Hematopoietic multipotent progenitor cell treated with erythropoietin and hydrocortisone succinate and interleukin-3 and kit ligand, for 17 days (in vitro differentiated cells): ENCODE measurements at regions not wholly inside any gene's neighbourhood (a gene's known extent, or its start where the extent isn't known, plus 50 kb on each side); places are given as distances from the start of the nearest gene placed in this dataset.
"Not testable (repeated sequence)": the region's sequence is repeated elsewhere in the genome, so short reads cannot be mapped to it uniquely, and the experiment has no call there.

ENCODE experiments used
- DNase-seq: peaks from one replicate; pipeline ENCODE4 v3.0.0-alpha.2; 2015; ENCODE audit warnings: low spot score

DNA sequence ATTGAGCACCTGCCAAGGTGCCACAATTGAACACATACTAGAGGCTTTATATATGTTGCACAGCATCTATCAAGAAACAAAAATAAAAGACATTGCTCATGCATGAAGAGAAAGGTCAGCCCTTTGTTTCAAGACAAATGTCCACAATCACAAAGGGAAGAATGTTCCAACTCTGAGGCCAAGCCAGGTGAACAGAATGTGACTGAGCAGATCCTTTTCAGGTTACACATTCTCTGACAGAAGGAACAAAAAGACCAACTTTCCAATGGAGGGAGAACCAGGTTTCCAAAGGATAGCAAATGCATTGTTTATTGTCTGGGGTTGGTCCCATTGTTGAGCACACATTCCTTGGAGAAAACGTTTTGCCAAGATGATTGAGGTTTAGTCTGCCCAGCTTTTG is 50.2 kb upstream of the FAM174B start:
- DNase-seq: no peak

DNA sequence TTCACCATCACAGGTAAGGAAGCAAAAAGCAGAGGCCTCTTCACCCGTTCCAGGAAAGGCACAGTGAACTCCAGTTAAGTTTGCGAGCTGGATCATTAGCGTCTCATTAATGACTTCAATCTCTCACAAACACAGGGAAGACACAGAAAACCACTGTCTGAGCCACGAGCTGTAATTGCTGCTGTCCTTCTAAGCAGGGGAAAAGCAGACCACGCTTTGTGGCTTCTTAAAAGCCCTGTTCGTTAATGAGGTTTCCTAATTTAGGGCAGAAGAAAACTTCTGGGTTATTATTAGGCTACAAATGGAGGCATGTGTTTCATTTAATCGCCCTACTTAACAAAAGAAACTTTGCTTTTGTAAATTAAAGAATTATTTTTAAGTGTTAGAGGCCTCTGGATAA is 50.6 kb upstream of the FAM174B start:
- DNase-seq: no peak

DNA sequence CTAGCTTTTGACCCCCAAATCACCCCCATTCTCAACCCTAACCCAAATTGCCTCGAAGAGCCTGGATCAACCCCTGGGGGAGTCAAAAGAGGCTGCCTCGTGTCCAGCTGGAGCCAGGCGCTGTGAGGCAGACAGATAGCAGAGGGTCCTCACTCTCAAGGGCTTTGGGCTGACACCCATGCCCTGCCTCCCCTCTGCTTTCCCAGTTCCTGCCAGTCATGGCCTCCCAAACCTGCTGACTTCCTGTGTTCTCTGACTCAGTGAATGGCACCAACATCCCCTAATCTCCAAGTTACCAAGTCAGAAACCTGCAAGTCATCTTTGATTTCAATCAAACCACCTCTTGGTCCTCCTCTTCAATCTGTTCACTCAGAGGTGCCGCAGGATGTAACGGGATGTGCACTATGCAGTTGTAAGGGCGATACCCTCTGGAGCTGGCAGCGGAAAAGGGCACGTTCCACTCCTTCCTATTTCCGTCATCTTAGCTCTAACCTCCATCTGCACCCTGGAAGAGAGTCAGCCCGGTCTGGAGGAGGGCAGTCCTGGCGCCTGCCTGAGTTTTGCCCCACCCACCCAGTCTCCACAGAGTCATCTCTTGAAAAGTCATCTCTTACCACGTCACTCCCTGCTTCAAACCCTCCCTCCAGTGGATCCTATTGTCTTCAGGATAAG is 52.4 kb upstream of the FAM174B start:
- DNase-seq: no peak

DNA sequence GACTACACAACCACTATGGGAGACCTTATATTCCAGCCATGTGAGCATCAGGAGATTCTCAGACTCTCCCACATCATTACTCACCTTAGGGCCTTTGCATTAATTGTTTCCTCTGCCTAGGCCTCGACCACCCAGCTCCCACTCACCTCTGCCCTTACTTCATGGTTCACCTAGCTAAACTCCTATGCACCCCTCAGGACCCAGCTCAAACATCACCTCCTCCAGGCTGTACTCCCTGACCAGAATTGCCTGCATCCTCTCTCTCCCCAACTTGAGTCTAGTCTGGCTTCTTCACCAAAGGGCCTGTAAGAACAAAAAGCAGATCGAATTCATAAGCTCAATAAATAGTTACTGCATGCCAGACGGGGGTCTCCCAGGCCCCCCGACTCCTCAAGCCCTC is 53.1 kb upstream of the FAM174B start:
- DNase-seq: no peak

DNA sequence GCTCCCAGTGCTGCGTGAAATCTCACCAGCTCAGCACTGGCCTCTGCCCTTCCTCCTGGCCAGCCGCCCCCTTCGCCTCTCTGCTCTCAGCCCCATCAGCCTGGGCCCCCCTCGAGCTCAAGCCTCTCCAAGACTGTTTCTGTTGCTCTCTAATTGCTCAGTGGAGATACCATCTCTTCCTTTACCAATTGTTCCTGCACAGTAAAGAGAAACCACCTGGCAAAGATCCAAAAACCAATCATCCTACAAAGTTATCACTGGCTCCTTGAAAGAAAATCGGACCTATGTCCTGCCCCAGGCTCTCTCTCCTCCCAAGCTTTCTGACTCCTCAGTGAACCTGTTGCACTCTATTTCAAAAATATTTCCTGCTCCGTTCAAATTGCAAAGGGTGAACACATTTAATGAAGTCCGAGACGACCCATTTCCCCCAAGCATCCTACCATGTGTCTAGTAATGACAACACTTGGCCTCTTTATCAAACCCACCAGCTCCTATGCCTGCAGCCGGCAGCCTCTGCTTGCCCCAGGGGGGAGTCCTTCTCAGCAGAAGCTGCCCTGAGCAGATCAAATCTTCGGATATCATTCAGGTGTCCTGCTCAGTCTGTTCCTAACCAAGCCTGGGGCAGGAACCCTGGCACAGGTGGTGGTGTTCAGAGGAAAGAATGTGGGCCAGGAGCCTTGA is 53.7 kb upstream of the FAM174B start:
- no peak for DNase-seq

DNA sequence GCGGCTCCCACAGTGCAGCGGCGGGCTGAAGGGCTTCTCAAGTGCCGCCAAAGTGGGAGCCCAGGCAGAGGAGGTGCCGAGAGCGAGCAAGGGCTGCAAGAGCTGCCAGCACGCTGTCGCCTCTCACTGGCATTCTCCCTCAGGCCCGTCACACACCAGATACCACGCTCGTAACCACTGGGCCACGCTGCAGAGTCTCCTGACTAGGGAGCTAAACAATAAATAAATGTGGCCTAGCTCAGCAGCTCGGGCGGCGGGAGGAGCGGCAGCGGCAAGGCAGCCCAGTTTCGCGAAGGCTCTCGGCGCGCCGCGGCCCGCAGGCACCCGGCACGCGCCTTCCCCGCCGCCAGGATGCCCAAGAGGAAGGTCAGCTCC is 55.9 kb upstream of the FAM174B start:
- no peak for DNase-seq

DNA sequence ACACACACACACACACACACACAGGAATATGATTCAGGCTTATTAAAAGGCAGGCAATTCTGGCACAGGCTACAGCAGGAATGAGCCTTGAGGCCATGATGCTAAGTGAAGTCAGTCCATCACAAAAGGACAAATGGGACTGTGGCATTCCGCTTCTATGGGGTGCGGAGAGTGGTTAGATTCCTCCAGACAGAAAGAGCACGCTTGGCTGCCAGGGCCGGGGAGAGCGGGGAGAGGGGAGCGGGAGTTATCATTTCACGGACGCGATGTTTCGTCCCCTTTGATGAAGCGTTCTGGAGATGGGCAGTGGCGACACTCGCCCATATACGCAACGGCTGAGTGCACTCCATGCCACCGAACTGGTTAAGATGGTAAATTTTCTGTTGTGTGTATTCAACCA is 58.5 kb upstream of the FAM174B start:
- DNase-seq: no peak

DNA sequence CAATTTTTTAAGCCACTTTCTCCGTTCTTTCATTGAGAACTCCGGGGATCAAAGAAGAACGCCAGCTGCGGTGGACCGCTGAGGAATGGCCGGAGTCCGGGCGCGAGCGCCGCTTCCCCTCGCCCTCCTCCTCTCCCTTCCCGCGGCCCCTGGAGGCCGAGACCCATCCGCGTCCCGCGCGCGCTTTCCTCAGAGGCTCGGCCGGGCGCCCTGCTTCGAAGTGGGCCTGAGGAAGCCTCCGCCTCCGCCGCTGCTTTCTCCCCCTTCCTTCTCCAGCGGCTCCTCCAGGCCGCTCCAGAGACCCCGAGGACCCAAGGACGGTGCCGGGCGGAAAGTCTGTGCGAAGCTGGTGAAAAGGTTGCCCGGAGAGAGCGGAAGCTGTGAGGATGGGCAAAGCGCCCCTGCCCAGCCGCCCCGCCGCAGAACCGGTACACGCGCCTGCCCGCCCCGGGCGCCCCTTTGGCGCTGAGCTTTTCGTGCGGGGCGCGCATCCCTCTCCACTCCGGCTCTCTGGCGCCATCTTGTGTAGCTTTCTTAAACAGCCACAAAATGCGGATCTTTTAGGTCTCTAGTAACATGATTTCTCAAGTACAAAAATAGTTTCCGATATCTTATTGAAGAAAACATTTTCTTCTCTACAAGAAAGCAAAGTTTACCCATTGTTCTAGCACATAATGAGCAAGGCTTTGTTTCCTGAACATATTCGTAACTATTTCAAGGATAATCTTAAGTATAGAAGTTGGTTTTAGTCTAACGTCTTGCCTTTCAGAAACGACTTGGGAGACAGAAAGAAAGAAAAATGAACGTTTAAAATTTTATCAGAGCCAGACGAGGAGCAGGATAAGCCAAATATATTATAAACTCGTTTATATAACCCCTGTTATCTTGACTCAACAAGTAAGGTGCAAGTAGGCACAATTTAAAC is 59.2 kb upstream of the FAM174B start:
- DNase-seq: peak; percentile 59

DNA sequence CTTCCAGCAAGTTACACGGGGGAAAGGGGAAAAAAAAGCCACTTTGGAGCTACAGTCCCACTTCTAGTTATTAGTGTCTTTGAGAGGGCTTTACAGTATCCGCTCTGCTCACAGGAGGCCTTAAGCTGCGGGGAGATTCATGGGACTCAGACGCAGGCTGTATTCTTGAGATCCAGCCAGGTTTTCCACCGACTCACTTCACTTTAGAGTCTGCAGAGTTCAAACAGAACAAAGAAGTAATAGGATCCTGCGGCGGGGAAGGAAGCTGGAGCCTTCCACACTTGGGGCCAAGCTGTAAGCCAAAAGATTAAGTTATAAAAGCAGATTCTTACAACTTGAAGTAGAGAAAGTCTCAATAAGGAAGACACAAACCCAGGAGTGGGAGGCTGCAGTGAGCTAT is 60.2 kb upstream of the FAM174B start:
- no peak for DNase-seq

DNA sequence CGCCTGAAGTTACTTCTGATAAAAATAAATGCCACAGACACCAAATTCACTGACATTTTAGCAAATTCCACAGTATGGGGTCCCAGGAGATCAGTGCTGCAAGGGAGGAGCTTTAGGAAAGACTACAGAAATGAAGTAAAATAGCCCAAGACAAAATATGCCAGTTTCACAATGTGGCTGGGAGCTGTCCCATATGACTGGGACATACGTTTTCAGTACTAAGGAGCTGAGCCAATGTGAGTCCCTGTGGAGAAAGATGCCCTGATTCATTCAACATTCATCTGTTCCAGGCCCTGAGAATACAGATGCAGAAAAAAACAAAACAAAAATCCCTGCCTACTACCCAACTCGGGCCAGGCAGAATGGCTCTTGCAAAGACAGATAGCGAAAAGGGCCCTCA is 63.4 kb upstream of the FAM174B start:
- no peak for DNase-seq

DNA sequence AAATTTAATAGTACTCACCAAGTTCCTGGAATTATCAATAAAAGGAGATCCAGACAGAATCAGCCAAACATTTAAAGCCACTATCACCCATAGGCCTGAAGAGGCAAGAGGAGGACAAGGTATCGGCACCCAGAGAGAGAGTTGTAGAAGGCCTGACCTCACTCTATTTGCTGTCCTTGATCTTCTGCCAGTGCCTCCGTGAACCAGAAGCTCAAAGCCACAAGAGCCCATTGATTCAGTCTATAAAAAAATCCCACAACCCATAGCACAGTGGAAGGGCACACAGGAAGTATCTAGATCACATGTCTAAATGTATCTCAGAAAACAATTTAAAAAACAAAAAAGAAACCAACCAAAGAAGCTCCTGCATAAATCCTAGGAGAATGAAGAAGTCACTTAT is 68.6 kb upstream of the FAM174B start:
- no peak for DNase-seq

DNA sequence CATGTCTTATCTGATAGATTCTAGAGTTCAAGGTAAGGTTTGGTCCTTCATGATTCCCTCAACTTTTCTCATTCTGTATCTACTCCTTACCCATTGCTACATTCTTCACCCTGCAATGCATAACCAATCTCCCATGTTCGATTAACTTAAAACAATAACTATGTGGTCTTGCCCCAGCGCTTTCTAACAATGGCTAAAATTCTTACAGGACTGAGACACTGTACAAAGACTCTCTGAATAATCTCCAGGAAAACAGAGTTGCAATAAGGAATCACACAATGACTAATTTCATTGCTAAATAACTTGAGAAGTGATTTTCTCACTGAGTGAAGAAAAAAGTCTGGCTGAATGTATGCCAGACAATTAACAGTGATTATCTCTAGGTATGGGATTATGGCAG is 69.6 kb upstream of the FAM174B start:
- DNase-seq: no peak

DNA sequence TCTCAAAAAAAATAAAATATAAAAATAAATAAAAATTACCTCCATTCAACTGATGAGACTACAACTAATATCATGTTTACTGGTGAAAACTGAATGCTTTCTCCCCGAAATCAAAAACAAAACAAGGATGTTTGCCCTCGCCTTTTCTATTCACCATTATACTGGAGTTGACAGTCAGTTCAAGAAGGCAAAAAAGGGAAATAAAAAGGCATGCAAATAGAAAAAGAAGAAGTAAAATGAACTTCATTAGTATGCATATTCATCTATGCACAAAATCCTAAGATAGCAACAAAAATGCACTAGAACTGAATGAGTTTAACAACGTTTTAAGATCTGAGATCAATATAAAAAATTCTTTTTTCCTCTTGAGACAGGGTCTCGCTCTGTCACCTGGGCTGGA is 72.7 kb upstream of the FAM174B start:
- DNase-seq: no peak

DNA sequence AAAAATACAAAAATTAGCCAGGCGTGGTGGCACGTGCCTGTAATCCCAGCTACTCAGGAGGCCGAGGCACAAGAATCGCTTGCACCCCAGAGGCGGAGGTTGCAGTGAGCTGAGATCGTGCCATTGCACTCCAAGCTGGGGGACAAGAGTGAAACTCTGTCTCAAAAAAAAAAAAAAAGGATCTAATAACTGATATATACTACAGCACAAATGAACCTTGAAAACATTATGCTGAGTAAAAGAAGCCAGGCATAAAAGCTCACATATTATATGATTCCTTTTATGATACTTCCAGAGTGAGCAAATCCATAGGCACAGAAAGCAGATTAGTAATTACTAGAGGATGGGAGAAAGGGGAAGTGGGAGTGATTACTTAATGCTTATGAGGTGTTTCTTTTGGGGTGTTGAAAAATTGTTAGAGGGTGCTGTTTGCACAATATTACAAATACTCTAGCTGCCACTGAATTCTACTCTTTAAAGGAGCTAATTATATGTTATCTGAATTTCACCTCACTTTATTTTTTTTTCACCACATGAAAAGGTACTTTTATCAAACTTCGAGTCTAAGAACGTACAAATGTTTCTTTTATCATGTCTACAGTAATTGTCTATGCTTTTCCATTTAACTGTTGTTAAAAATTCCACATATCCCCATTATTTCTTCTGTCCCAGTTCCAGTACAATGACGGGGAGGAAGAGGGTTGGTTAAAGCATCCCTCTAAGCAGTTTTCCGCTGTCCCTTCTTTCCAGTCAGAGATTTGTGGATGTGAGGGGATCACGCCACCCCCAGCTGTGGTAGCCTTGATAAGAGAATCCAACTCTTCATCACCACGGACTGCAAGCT is 77.7 kb upstream of the FAM174B start:
- no peak for DNase-seq

DNA sequence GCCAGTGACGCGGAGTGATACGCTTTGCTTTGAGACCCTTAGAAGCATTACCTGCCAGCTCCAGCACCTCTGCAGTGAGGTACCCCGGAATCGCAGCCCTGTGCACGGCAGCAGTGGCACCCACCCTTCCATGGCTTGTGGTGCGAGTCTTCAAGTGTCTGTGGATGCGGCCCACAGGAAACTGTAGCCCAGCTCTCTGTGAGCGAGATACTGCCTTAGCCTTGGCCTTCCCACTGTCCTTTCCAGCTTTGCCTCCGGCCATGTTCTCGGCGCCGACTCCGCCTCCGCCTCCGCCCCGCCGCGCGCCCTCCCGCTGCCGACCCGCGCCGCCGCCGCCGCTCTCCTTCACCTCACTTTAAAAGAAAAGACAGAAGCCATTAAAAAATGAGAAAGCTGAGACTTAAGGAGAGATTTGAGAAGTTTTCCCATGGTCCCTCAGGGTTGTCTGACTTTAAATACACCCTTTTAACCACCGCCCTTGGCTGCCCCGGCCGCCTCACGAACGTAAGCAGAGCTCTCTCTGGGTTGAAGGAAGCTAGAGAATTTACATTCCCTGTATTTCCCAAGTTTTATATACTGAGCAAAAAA is 78.5 kb upstream of the FAM174B start:
- DNase-seq: no peak

DNA sequence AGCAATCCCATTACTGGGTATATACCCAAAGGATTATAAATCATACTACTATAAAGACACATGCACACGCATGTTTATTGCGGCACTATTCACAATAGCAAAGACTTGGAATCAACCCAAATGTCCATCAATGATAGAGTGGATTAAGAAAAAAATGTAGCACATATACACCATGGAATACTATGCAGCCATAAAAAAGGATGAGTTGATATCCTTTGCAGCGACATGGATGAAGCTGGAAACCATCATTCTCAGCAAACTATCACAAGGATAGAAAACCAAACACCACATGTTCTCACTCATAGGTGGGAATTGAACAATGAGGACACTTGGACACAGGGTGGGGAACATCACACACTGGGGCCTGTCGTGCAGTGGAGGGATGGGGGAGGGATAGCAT is 83.7 kb upstream of the FAM174B start:
- not testable (repeated sequence) for DNase-seq

DNA sequence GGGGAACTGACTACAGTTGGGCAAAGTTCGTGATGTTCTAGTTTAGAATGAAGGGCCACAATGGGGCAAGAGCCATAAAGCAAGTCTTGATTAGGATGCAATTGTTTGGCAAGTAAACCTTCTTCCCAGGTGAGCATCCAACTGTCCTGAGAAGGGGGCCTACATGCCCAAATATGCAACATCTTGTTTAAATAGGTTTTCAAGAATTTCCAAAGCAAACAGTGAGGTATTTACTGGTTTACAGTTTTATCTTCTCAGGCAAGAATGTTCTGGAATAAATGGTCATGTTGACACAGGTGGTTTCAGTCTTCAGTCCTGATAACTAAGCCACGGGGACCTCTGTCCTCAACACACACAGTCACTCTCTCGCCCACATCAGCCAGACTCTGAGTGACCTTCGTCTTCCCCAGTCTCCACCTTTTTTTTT is 90.3 kb upstream of the FAM174B start:
- no peak for DNase-seq

DNA sequence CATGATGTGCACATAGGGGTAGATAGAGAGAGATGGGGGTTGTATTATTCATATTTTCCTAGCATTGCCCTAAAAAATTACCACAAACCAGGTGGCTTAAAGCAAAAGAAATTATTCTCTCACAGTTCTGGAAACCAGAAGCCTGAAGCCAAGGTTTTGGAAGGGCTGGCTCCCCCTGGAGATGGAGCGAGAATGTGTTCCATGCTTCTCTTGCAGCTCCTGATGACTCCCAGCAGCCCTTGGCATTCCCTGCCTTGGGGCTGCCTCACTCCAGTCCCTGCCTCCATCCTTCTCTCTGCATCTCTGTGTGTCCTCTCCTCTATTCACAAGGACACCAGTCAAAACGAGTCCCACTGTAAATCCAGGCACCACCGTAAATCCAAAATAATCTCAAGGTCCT is 91.5 kb upstream of the FAM174B start:
- no peak for DNase-seq

DNA sequence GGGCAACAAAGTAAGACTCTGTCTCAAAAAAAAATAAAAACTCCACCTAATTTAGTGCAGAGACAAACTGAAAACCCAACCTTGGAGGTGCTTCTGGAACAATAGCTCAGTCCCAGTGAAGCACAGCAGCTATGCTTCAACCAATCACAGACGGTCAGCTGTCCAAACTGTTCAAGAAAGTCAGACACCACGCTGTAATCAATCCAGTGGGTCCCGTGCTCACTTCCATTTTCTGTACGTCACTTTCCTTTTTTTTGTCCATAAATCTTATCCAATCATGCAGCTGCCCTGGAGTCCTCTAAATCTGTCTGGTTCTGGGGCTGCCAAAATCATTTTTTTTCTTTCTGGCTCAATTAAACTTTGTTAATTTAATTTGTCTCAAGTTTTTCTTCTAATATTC is 93.6 kb upstream of the FAM174B start:
- DNase-seq: no peak

DNA sequence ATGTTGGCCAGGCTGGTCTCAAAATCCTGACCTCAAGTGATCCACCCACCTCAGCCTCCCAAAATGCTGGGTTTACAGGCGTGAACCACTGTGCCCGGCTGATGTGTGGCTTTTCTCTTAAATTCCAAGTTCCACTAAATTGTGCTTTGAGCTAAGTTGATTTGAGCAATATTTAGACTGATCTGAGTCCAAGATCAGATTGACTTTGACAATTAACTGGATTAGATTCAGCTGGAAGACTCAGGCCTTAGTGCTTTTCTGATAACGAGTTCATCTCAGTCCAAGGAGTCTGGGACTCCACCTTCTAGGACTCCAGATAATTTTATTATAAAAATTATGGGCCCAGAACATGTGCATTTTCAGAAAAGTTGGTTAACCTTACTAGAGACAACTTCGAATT is 94.4 kb upstream of the FAM174B start:
- no peak for DNase-seq

DNA sequence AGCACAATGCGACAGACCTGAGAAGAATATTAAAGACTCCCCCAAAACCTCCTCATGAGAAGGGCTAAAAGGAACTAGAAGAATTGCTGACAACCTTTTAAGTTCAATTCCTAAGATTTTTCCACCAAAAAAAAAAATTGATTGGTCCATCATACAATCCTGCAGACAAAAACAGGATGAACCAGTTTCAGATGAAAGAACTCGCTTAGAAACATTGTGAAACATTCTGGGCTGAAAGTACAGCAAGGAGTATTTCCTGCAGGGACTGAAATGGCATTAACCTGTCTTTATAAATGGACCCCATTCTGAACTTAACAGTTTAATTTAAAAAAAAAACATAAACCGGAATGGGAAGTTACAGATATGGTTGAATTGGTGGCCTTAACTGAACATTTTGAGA is 96.0 kb upstream of the FAM174B start:
- DNase-seq: no peak

DNA sequence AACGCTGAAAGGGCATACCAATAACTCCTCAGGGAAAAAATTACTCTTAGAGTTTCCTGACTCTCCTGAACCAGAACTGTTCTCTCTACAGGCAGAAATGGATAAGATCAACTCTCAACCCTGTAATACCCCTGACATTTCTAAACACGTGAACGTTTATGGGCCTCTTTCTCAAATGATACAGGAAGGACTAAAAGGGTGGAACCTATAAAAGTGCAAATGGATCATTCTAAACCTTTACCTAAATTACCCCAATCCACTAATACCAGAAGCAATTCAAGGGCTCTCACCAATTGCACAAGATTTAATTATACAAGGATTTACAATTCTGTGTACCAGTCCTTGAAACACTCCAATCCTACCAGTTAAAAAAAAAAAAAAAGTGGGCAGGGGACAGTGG is 98.0 kb upstream of the FAM174B start:
- DNase-seq: no peak
